B cell (primary cell): ENCODE measurements at regions not wholly inside any gene's neighbourhood (a gene's known extent, or its start where the extent isn't known, plus 50 kb on each side); places are given as distances from the start of the nearest gene placed in this dataset.

Source experiments
- EZH2 ChIP-seq: IDR thresholded peaks from 2 replicates; pipeline ENCODE4 v1.6.1; 2012; ENCODE audit warnings: borderline replicate concordance, low read depth, mild to moderate bottlenecking, moderate library complexity, low read length; ENCODE audit not compliant: insufficient read depth, poor library complexity, severe bottlenecking
- TF ChIP-seq, protein P1 (sequence below): fragments of 200-600 bp; IDR thresholded peaks from one replicate; pipeline ENCODE4 v1.8.0; 2022; ENCODE audit warnings: antibody characterized with exemption, mild to moderate bottlenecking

DNA sequence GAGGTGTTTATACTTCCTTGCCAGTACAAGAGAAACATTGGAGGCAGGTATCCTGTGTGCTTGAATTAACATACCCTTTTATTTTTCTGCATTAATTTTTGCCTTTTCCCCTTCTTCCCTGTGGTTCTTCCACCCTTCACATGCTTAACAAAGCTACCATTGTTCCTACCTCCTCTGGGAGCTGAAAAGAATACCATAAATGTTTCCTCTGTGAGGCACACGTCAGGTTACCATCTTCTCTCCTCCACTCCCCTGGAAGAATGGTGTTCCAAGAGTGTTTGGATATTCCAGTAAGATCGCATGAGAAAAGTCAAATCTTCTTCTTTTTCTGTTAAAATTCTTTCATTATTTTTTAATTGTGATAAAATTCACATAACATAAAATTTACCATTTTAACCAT lies 74.6 kb upstream of the MARK1 start:
- TF ChIP-seq, protein P1, sequence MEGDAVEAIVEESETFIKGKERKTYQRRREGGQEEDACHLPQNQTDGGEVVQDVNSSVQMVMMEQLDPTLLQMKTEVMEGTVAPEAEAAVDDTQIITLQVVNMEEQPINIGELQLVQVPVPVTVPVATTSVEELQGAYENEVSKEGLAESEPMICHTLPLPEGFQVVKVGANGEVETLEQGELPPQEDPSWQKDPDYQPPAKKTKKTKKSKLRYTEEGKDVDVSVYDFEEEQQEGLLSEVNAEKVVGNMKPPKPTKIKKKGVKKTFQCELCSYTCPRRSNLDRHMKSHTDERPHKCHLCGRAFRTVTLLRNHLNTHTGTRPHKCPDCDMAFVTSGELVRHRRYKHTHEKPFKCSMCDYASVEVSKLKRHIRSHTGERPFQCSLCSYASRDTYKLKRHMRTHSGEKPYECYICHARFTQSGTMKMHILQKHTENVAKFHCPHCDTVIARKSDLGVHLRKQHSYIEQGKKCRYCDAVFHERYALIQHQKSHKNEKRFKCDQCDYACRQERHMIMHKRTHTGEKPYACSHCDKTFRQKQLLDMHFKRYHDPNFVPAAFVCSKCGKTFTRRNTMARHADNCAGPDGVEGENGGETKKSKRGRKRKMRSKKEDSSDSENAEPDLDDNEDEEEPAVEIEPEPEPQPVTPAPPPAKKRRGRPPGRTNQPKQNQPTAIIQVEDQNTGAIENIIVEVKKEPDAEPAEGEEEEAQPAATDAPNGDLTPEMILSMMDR: no peak
- TF ChIP-seq EZH2: no peak
